Naive thymus-derived CD4-positive, alpha-beta T cell (primary cell): ENCODE measurements at regions not wholly inside any gene's neighbourhood (a gene's known extent, or its start where the extent isn't known, plus 50 kb on each side); places are given as distances from the start of the nearest gene placed in this dataset.
A peak's percentile ranks its signal among the peaks of the same experiment; 100 is the strongest.

Experiments used
- ATAC-seq: fragments of 150-1000 bp; cut with Tn5 transposase; 2 replicates; pipeline ENCODE4 v1.10.0; 2021; ENCODE audit warnings: mild to moderate bottlenecking, moderate library complexity
- CTCF ChIA-PET: fragments of 350-600 bp; sonication (Branson Sonifier 250); formaldehyde crosslinking; loops from one replicate; lab custom pipeline; 2021; ENCODE audit warnings: antibody characterized with exemption; lab: Charles Lee
- POLR2A ChIA-PET: fragments of 350-600 bp; sonication (Branson Sonifier 250); formaldehyde crosslinking; loops from one replicate; lab custom pipeline; 2021; ENCODE audit warnings: antibody characterized with exemption, inconsistent platforms; lab: Charles Lee
- DNase-seq, 9 donors: peaks; one replicate each; pipeline versions ENCODE4 v3.0.0 to v3.0.0-alpha.2; 2020 to 2022; ENCODE audit warnings: mixed read lengths in 1 of 9
- H3K27ac ChIP-seq: one replicate; pipeline ENCODE4 v1.7.0; 2013; ENCODE audit warnings: mild to moderate bottlenecking, low read depth, low read length, moderate library complexity
- H3K27me3 ChIP-seq, 2 donors: one replicate each; pipeline ENCODE4 v1.7.0; 2013; ENCODE audit warnings: low read length in 2 of 2, mild to moderate bottlenecking in 2 of 2, moderate library complexity in 2 of 2; ENCODE audit not compliant: control insufficient read depth in 2 of 2, insufficient read depth in 2 of 2
- H3K36me3 ChIP-seq, 3 experiments: 1 replicate in 2 of 3; 2 replicates in 1 of 3; pipeline ENCODE4 v1.7.0; 2013; ENCODE audit warnings: low read length in 3 of 3, mild to moderate bottlenecking in 3 of 3, moderate library complexity in 1 of 3; ENCODE audit not compliant: insufficient read depth in 3 of 3, control insufficient read depth in 2 of 3
- H3K4me1 ChIP-seq, 2 donors: one replicate each; pipeline ENCODE4 v1.7.0; 2013; ENCODE audit warnings: low read length in 2 of 2, mild to moderate bottlenecking in 2 of 2, moderate library complexity in 1 of 2; ENCODE audit not compliant: control insufficient read depth in 2 of 2, insufficient read depth in 2 of 2
- H3K4me3 ChIP-seq: 2 replicates; pipeline ENCODE4 v1.7.0; 2013; ENCODE audit warnings: mild to moderate bottlenecking, low read length
- H3K9me3 ChIP-seq, 3 experiments: 1 replicate in 2 of 3; 2 replicates in 1 of 3; pipeline ENCODE4 v1.7.0; 2013; ENCODE audit warnings: low read length in 3 of 3; ENCODE audit not compliant: control insufficient read depth in 2 of 3
- H3K27ac Mint-ChIP-seq, 9 donors: one replicate each; pipeline ENCODE4 v1.8.0; 2020 to 2022; ENCODE audit warnings: mixed read lengths in 9 of 9, mild to moderate bottlenecking in 8 of 9, moderate library complexity in 5 of 9, inconsistent platforms in 2 of 9
- H3K27me3 Mint-ChIP-seq, 5 donors: one replicate each; pipeline ENCODE4 v1.8.0; 2021 to 2022; ENCODE audit warnings: mixed read lengths in 5 of 5, mild to moderate bottlenecking in 1 of 5
- H3K36me3 Mint-ChIP-seq, 5 donors: one replicate each; pipeline ENCODE4 v1.8.0; 2020 to 2022; ENCODE audit warnings: mixed read lengths in 5 of 5, mild to moderate bottlenecking in 3 of 5, inconsistent platforms in 1 of 5
- H3K4me1 Mint-ChIP-seq, 7 donors: one replicate each; pipeline ENCODE4 v1.8.0; 2020 to 2022; ENCODE audit warnings: mixed read lengths in 7 of 7, mild to moderate bottlenecking in 3 of 7, inconsistent platforms in 1 of 7
- H3K4me3 Mint-ChIP-seq, 10 donors: one replicate each; pipeline ENCODE4 v1.8.0; 2020 to 2022; ENCODE audit warnings: mild to moderate bottlenecking in 10 of 10, mixed read lengths in 10 of 10, moderate library complexity in 6 of 10, inconsistent platforms in 2 of 10
- H3K9me3 Mint-ChIP-seq, 11 donors: one replicate each; pipeline ENCODE4 v1.8.0; 2020 to 2022; ENCODE audit warnings: mixed read lengths in 11 of 11, mild to moderate bottlenecking in 4 of 11, inconsistent platforms in 1 of 11, moderate library complexity in 1 of 11
- intact Hi-C, 2 donors: fragments of 100-400 bp; cut with micrococcal nuclease; formaldehyde crosslinking; loops; one replicate each; pipeline ENCODE4 v1.15.1; 2023

DNA sequence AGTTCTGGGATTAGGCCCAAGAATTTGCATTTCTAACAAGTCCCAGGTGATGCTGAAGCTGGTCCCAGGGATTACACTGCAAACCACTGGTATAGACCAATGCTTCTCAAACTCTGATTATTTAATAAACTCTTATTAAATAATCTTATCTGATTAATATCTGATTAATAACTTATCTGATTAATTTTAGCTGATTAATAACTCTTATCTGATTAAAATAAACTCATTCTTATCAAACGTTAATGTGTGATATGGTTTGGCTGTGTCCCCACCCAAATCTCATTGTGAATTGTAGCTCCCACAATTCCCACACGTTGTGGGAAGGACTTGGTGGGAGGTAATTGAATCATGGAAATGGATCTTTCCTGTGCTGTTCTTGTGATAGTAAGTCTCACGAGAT is 78.6 kb upstream of the TANC2 start:
- intact Hi-C loops = no loop called here
- no peak for DNase-seq
- no peaks in the 10 kb centered on the region for H3K27me3 ChIP-seq
- ATAC-seq = no peak
- no peak overlapping the region for H3K27ac ChIP-seq
- Mint-ChIP-seq H3K4me1 (peaks cover 0 to 4% (median 0%) of the 10 kb centered on the region in 7 donors), H3K4me3 (no peak overlapping the region), H3K9me3 (peaks cover 0 to 8% (median 2%) of the 10 kb centered on the region in 11 donors), H3K27ac (no peak overlapping the region), H3K27me3 (peaks cover 11 to 28% (median 19%) of the 10 kb centered on the region in 5 donors), H3K36me3 (peaks cover 0 to 9% (median 0%) of the 10 kb centered on the region in 5 donors)
- H3K9me3 ChIP-seq = no peaks in the 10 kb centered on the region
- H3K4me3 ChIP-seq = no peak overlapping the region
- H3K4me1 ChIP-seq = no peaks in the 10 kb centered on the region
- CTCF ChIA-PET = no interaction called here
- no peaks in the 10 kb centered on the region for H3K36me3 ChIP-seq
- POLR2A ChIA-PET = no interaction called here

DNA sequence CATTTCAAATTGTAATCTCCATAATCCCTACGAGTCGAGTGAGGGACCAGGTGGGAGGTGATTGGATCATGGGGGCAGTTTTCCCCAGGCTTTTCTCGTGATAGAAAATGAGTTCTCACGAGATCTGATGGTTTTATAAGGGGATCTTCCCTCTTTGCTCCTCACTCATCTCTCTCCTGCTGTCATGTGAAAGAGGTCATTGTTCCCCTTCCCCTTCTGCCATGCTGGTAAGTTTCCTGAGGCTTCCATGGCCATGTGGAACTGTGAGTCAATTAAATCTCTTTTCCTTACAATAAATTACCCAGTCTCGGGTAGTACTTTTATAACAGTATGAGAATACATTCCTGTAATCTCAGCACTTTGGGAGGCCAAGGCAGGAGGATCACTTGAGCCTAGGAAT is 76.7 kb upstream of the MARCHF10 start:
- Mint-ChIP-seq H3K9me3 (peaks cover 0 to 8% (median 2%) of the 10 kb centered on the region in 11 donors), H3K4me1 (peaks cover 0 to 2% (median 0%) of the 10 kb centered on the region in 7 donors), H3K27me3 (peaks cover 20 to 30% (median 26%) of the 10 kb centered on the region in 5 donors), H3K36me3 (peaks cover 0 to 9% (median 0%) of the 10 kb centered on the region in 5 donors), H3K4me3 (no peak overlapping the region), H3K27ac (peak overlapping the region in 1 of 9 donors; percentile 9)
- Histone ChIP-seq H3K4me3 (no peak overlapping the region), H3K27ac (no peak overlapping the region), H3K4me1 (no peaks in the 10 kb centered on the region), H3K27me3 (no peaks in the 10 kb centered on the region), H3K9me3 (no peaks in the 10 kb centered on the region), H3K36me3 (no peaks in the 10 kb centered on the region)
- ATAC-seq (no peak), DNase-seq (no peak)
- ChIA-PET CTCF (no interaction called here), POLR2A (no interaction called here)
- intact Hi-C loops = no loop called here

DNA sequence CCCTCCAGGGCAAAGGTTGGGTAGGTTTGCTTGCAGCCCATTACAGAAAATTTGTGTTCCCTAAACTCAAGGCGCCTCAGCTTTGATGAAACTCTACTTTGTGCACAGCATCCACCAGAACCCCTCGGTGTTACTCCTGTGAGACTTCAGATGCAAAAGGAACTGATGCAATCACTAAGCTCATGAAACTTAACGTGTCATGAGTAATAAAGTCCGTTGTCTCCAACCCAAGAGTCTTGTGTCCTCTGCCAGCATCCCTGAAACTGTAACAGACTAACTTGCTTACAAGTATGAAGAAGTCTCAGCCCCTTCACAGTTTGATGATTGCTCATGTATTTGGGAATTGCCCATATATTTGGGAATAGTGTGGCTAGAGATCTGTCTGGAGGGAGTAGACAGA is 74.8 kb upstream of the MARCHF10 start:
- DNase-seq = no peak
- H3K36me3 ChIP-seq = no peaks in the 10 kb centered on the region
- H3K9me3 Mint-ChIP-seq = peaks cover 0 to 3% (median 0%) of the 10 kb centered on the region in 11 donors
- H3K4me3 ChIP-seq = no peak overlapping the region
- peaks cover 0 to 3% (median 0%) of the 10 kb centered on the region in 5 donors for H3K36me3 Mint-ChIP-seq
- POLR2A ChIA-PET = no interaction called here
- no peaks in the 10 kb centered on the region for H3K27me3 ChIP-seq
- H3K9me3 ChIP-seq = no peaks in the 10 kb centered on the region
- CTCF ChIA-PET = no interaction called here
- peaks cover 21 to 36% (median 23%) of the 10 kb centered on the region in 5 donors for H3K27me3 Mint-ChIP-seq
- peaks cover 0 to 2% (median 0%) of the 10 kb centered on the region in 7 donors for H3K4me1 Mint-ChIP-seq
- H3K27ac Mint-ChIP-seq = no peak overlapping the region
- intact Hi-C loops = no loop called here
- ATAC-seq = peak; percentile 76
- H3K4me3 Mint-ChIP-seq = no peak overlapping the region
- H3K27ac ChIP-seq = no peak overlapping the region
- H3K4me1 ChIP-seq = no peaks in the 10 kb centered on the region

DNA sequence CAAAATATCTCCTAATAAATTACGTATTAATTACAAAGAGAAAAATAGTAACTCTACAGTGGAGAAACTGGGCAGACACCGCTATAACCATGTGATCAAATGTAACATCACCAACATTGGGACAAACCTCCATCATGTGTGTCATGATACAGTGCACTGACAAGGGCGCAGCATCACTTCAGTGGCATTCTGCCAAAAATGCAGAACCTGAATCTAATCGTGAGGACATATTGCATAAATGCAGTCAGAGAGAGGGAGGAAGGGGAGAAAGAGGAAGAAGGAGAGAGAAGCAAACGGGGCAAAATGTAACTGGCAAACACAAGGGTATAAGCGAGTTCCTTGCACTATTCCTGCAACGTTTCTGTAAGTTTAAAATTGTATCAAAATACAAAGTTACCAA is 74.2 kb upstream of the MARCHF10 start:
- H3K36me3 ChIP-seq = no peaks in the 10 kb centered on the region
- H3K4me3 ChIP-seq = no peak overlapping the region
- Mint-ChIP-seq H3K4me3 (no peak overlapping the region), H3K9me3 (no peaks in the 10 kb centered on the region), H3K27me3 (peaks cover 17 to 33% (median 19%) of the 10 kb centered on the region in 5 donors), H3K4me1 (peaks cover 0 to 2% (median 0%) of the 10 kb centered on the region in 7 donors), H3K36me3 (no peaks in the 10 kb centered on the region), H3K27ac (no peak overlapping the region)
- H3K9me3 ChIP-seq = no peaks in the 10 kb centered on the region
- ChIA-PET POLR2A (no interaction called here), CTCF (no interaction called here)
- DNase-seq (no peak), ATAC-seq (peak; percentile 64)
- H3K27me3 ChIP-seq = no peaks in the 10 kb centered on the region
- no peak overlapping the region for H3K27ac ChIP-seq
- intact Hi-C loops = no loop called here
- no peaks in the 10 kb centered on the region for H3K4me1 ChIP-seq

DNA sequence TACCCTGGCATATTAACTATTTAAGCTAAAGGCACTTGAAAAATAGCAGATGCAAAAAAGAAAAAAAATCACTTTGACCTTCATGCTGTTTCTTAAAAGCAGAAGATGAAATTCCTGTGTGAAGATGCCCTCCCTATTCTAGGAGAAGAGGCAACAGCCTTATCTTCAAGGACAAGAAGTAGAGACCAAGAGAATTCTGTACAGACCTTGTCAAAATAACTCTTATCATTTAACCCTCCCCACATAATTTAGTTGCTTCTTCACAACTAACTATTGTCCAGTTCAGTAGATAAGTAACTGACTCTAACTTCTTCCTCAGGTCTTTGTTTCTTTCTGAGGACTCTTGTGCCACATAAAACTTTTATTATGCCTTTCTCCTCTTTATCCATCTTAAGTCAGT is 72.0 kb upstream of the MARCHF10 start:
- Mint-ChIP-seq H3K9me3 (no peaks in the 10 kb centered on the region), H3K27ac (no peak overlapping the region), H3K4me1 (peaks cover 0 to 2% (median 0%) of the 10 kb centered on the region in 7 donors), H3K27me3 (peaks cover 15 to 32% (median 28%) of the 10 kb centered on the region in 5 donors), H3K36me3 (no peaks in the 10 kb centered on the region), H3K4me3 (no peak overlapping the region)
- Histone ChIP-seq H3K4me1 (no peaks in the 10 kb centered on the region), H3K4me3 (no peak overlapping the region), H3K9me3 (no peaks in the 10 kb centered on the region), H3K27me3 (no peaks in the 10 kb centered on the region), H3K36me3 (no peaks in the 10 kb centered on the region), H3K27ac (no peak overlapping the region)
- no peak for ATAC-seq
- no peak for DNase-seq
- ChIA-PET CTCF (no interaction called here), POLR2A (no interaction called here)
- intact Hi-C loops = no loop called here

DNA sequence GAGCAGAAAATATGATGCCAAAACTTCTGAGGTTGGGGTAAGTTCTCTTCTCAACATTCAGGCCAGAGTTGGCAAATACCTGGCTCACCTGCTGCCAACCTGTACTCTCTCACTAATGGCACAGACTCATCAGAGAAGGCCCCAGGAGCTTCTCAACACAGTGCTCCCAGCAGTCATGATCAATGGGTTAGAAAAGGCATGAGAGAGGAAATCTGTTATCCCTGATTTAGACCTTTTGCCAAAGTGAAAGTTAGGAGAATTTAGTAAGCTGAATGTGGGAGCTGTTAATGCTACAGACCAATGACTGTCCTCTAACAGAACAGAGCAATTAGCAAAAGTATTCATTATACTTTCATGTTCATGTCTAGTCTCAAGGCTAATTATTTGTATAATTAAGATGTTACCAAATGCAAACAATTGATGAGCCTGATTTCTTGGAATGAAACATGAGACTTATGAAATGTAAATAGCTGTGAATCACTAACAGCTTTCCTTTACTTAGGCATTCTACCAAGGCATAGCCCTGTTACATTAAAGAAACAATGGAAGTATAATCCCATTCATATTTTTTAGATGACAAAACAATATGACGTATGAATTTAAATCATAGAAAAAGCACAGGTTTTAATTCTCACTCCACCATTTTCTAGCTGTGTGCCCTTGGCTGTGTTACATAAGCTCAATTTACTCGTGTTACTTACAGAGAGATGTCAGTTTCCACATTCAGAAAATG is 68.7 kb upstream of the MARCHF10 start:
- CTCF ChIA-PET = no interaction called here

DNA sequence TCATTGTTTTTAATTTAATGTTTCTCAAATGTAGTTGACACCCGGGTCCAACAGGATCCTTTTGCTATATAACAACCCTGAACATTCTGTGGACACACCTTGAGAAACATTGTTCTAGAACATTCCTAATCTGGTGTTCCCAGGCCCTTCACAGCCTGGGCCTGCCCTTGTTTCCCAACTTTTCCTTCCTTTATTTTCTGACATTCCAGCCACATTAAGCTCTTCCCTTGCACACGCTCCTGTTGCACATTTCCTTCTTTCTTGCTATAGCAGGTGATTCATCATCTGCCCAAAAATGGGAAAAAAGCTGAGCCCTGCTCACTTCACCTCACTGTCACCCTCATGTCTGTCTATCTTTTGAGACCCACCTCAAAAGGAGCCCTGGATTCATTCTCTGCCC is 67.9 kb upstream of the MARCHF10 start:
- H3K9me3 Mint-ChIP-seq = no peaks in the 10 kb centered on the region
- DNase-seq (no peak), ATAC-seq (no peak)
- peaks cover 15 to 28% (median 15%) of the 10 kb centered on the region in 5 donors for H3K27me3 Mint-ChIP-seq
- no peak overlapping the region for H3K27ac ChIP-seq
- no peaks in the 10 kb centered on the region for H3K27me3 ChIP-seq
- no peaks in the 10 kb centered on the region for H3K36me3 ChIP-seq
- no peaks in the 10 kb centered on the region for H3K36me3 Mint-ChIP-seq
- no peaks in the 10 kb centered on the region for H3K4me1 Mint-ChIP-seq
- H3K9me3 ChIP-seq = no peaks in the 10 kb centered on the region
- H3K4me3 Mint-ChIP-seq = no peak overlapping the region
- intact Hi-C loops = no loop called here
- H3K27ac Mint-ChIP-seq = no peak overlapping the region
- CTCF ChIA-PET = no interaction called here
- H3K4me1 ChIP-seq = no peaks in the 10 kb centered on the region
- H3K4me3 ChIP-seq = no peak overlapping the region
- POLR2A ChIA-PET = no interaction called here

More for the DNA sequence above, 68.7 kb upstream of the MARCHF10 start:
- Mint-ChIP-seq H3K4me3 (no peak overlapping the region), H3K27ac (no peak overlapping the region), H3K9me3 (no peaks in the 10 kb centered on the region), H3K36me3 (no peaks in the 10 kb centered on the region), H3K4me1 (no peaks in the 10 kb centered on the region), H3K27me3 (peaks cover 11 to 30% (median 17%) of the 10 kb centered on the region in 5 donors)
- Histone ChIP-seq H3K9me3 (no peaks in the 10 kb centered on the region), H3K36me3 (no peaks in the 10 kb centered on the region), H3K4me1 (no peaks in the 10 kb centered on the region), H3K27ac (no peak overlapping the region), H3K4me3 (no peak overlapping the region), H3K27me3 (no peaks in the 10 kb centered on the region)
- ATAC-seq = no peak
- DNase-seq = no peak
- intact Hi-C loops = no loop called here
- POLR2A ChIA-PET = no interaction called here
